K562 (cell line): ENCODE measurements at regions not wholly inside any gene's neighbourhood (a gene's known extent, or its start where the extent isn't known, plus 50 kb on each side); places are given as distances from the start of the nearest gene placed in this dataset.

Source experiments
- ATAC-seq: fragments of 200-7000 bp; cut with Tn5 transposase; 3 replicates; pipeline ENCODE4 v1.9.1; 2020; ENCODE audit warnings: moderate library complexity
- BruUV-seq: library from RNA; stranded (reverse); fragments of 400-500 nt; replicated peaks from 2 replicates; lab custom pipeline; 2021; lab: Mats Ljungman, UMichigan
- CTCF ChIA-PET: fragments of 300-600 bp; formaldehyde crosslinking; extraction: SDS; loops from one replicate; lab custom pipeline; 2021; ENCODE audit warnings: low intra/inter-chr PET ratio; lab: Yijun Ruan, JAX
- POLR2A ChIA-PET: fragments of 300-600, 350-650 bp; sonication (Branson Sonifier 250); formaldehyde crosslinking; extraction: SDS; loops from one replicate; lab custom pipeline; 2021; ENCODE audit warnings: antibody characterized with exemption, inconsistent platforms; lab: Yijun Ruan, JAX
- DNase-seq, 4 experiments: peaks; one replicate each; pipeline versions ENCODE4 v3.0.0 to v3.0.0-alpha.2; 2011 to 2018; ENCODE audit warnings: low spot score in 3 of 4, mixed read lengths in 3 of 4; ENCODE audit errors: extremely low read depth in 1 of 4
- FAIRE-seq: peaks from 2 replicates; lab custom pipeline; 2011; peaks lifted over from hg19 to GRCh38; lab: Jason Lieb, UNC
- H2AFZ ChIP-seq: 2 replicates; pipeline ENCODE4 v1.6.0; 2011; ENCODE audit warnings: low read depth, low read length, control low read depth, inconsistent platforms
- H3K27ac ChIP-seq: fragments of 200-600 bp; 3 replicates; pipeline ENCODE4 v1.8.0; 2011; ENCODE audit warnings: low read depth, mild to moderate bottlenecking, control low read depth, inconsistent platforms, low read length, moderate library complexity, mixed read lengths; ENCODE audit errors: extremely low read depth
- H3K27me3 ChIP-seq, 2 experiments: fragments of 300-600 bp in 1 of 2; 2 replicates in 1 of 2; 3 replicates in 1 of 2; pipeline versions ENCODE4 v1.6.0 to v1.8.0; 2011; ENCODE audit warnings: inconsistent platforms in 2 of 2, low read length in 2 of 2, mild to moderate bottlenecking in 1 of 2, mixed read lengths in 1 of 2, moderate library complexity in 1 of 2; ENCODE audit not compliant: control insufficient read depth in 2 of 2, insufficient read depth in 2 of 2
- H3K36me3 ChIP-seq: fragments of 300-600 bp; 3 replicates; pipeline ENCODE4 v1.8.0; 2011; ENCODE audit warnings: mild to moderate bottlenecking, low read length, inconsistent platforms; ENCODE audit not compliant: control insufficient read depth, insufficient read depth
- H3K4me1 ChIP-seq, 2 experiments: fragments of 200-600 bp in 1 of 2; replicated peaks in 1 of 2; 2 replicates in 1 of 2; 3 replicates in 1 of 2; pipeline versions ENCODE4 v1.5.1 to v1.8.0; 2011; ENCODE audit warnings: inconsistent platforms in 2 of 2, low read length in 2 of 2, mild to moderate bottlenecking in 1 of 2, mixed read lengths in 1 of 2, moderate library complexity in 1 of 2; ENCODE audit not compliant: control insufficient read depth in 2 of 2, insufficient read depth in 2 of 2
- H3K4me2 ChIP-seq: 2 replicates; pipeline ENCODE4 v1.6.1; 2011; ENCODE audit warnings: low read length, control low read depth, inconsistent platforms, mixed read lengths; ENCODE audit not compliant: insufficient read depth
- H3K4me3 ChIP-seq: fragments of 200-600 bp; sonication (generic), shearing (Covaris generic); 2 replicates; pipeline ENCODE4 v1.5.1; 2016; ENCODE audit warnings: control low read depth, inconsistent platforms
- H3K79me2 ChIP-seq: fragments of 200-600 bp; 3 replicates; pipeline ENCODE4 v1.8.0; 2011; ENCODE audit warnings: low read length, inconsistent platforms; ENCODE audit not compliant: control insufficient read depth, insufficient read depth
- H3K9ac ChIP-seq, 2 experiments: 2 replicates each; pipeline versions ENCODE4 v1.6.0 to v1.6.1; 2011; ENCODE audit warnings: low read depth in 2 of 2, low read length in 2 of 2, control low read depth in 1 of 2, inconsistent platforms in 1 of 2, mild to moderate bottlenecking in 1 of 2, mixed read lengths in 1 of 2; ENCODE audit not compliant: insufficient read depth in 1 of 2
- H3K9me1 ChIP-seq: one replicate; pipeline ENCODE4 v1.6.0; 2011; ENCODE audit warnings: inconsistent platforms, mild to moderate bottlenecking, low read length, moderate library complexity; ENCODE audit not compliant: control insufficient read depth, insufficient read depth
- H3K9me3 ChIP-seq: replicated peaks from 2 replicates; pipeline ENCODE4 v1.5.1; 2011; ENCODE audit warnings: low read depth, low read length, inconsistent platforms; ENCODE audit not compliant: control insufficient read depth, insufficient read depth
- H4K20me1 ChIP-seq: replicated peaks from 2 replicates; pipeline ENCODE4 v1.6.1; 2011; ENCODE audit warnings: low read length, inconsistent platforms, mixed read lengths; ENCODE audit not compliant: control insufficient read depth, insufficient read depth
- ARNT ChIP-seq, 2 experiments: fragments of 450-650 bp; IDR thresholded peaks; 2 replicates each; pipeline ENCODE4 v1.6.1; 2016; ENCODE audit warnings: mild to moderate bottlenecking in 1 of 2
- CBX3 ChIP-seq, 2 experiments: IDR thresholded peaks; 1 replicate in 1 of 2; 2 replicates in 1 of 2; pipeline ENCODE4 v1.6.1; 2012; ENCODE audit warnings: inconsistent platforms in 2 of 2, low read length in 2 of 2, borderline replicate concordance in 1 of 2, control low read depth in 1 of 2
- CBX5 ChIP-seq: IDR thresholded peaks from 2 replicates; pipeline ENCODE4 v1.6.1; 2014; ENCODE audit warnings: low read depth, borderline replicate concordance
- DMBX1 ChIP-seq: fragments of 250-450 bp; sonication (Bioruptor Pico); IDR thresholded peaks from 2 replicates; pipeline ENCODE4 v1.8.0; 2022; ENCODE audit warnings: inconsistent platforms, mild to moderate bottlenecking, moderate library complexity, borderline replicate concordance
- ILF3 ChIP-seq: fragments of 450-650 bp; IDR thresholded peaks from 2 replicates; pipeline ENCODE4 v1.6.1; 2018; ENCODE audit warnings: antibody characterized with exemption, mild to moderate bottlenecking, moderate library complexity, borderline replicate concordance
- NCOR1 ChIP-seq: fragments of 450-650 bp; IDR thresholded peaks from 2 replicates; pipeline ENCODE4 v1.6.1; 2016; ENCODE audit warnings: mild to moderate bottlenecking, moderate library complexity
- NONO ChIP-seq, 2 experiments: fragments of 200-400 bp in 1 of 2; fragments of 450-650 bp in 1 of 2; formaldehyde crosslinking in 1 of 2; IDR thresholded peaks; 2 replicates each; pipeline ENCODE4 v1.6.1; 2017; ENCODE audit warnings: low read depth in 2 of 2, mild to moderate bottlenecking in 2 of 2, moderate library complexity in 2 of 2, low read length in 1 of 2
- RBM34 ChIP-seq: fragments of 200-400 bp; formaldehyde crosslinking; IDR thresholded peaks from 2 replicates; pipeline ENCODE4 v1.6.1; 2018; ENCODE audit warnings: low read length, borderline replicate concordance; ENCODE audit not compliant: insufficient read depth
- TRIM28 ChIP-seq: fragments of 450-650 bp; IDR thresholded peaks from 2 replicates; pipeline ENCODE4 v1.6.1; 2017
- ZNF146 ChIP-seq: IDR thresholded peaks from one replicate; pipeline ENCODE4 v1.6.1; 2018; ENCODE audit warnings: missing compliant biosample characterization; ENCODE audit not compliant: unreplicated experiment
- ZNF280A ChIP-seq: fragments of 450-650 bp; IDR thresholded peaks from 2 replicates; pipeline ENCODE4 v1.6.1; 2018; ENCODE audit warnings: mild to moderate bottlenecking, low read depth; ENCODE audit not compliant: partially characterized antibody
- ZNF316 ChIP-seq: fragments of 450-650 bp; IDR thresholded peaks from 2 replicates; pipeline ENCODE4 v1.6.1; 2016
- WGBS: fragments of 100-300 bp; shearing (Covaris generic); methylation state at CpG from one replicate; pipeline ENCODE4 v1.1.6; 2016; ENCODE audit warnings: low coverage, mixed read lengths; ENCODE audit not compliant: insufficient coverage; ENCODE audit errors: missing lambda C conversion rate; 5-methylcytosine and 5-hydroxymethylcytosine counted together
- in situ Hi-C: fragments of 300-500 bp; cut with MboI; formaldehyde crosslinking; loops from 4 replicates; pipeline ENCODE4 v1.15.0; 2018; ENCODE audit warnings: inconsistent platforms, mixed read lengths
- intact Hi-C: fragments of 100-400 bp; cut with micrococcal nuclease; formaldehyde crosslinking; loops from 2 replicates; pipeline ENCODE4 v1.14.2; 2022

DNA sequence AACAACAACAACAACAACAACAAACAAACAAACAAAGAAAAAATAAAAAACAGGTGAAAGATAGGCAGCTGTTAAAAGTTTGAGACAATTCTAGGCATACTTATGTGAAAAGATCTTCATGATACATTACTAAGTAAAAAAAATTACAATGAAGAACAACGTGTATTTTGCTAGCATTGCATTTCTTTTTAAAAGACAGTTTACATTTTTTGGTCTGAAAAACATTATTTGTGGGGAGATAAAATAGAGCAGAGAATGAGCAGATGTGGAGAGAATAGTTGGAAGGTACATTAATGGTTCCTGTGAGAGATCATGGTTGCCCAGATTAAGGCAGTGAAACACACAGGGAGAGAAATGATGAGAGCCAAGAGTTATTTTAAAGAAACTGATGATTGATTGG lies 210.2 kb upstream of the MKLN1 start (continued):
- TF ChIP-seq ZNF146 (CRISPR knock-in tag) (no peak), ILF3 (no peak), RBM34 (no peak), ARNT (IDR thresholded peaks at IDR 0.05) (no peak), DMBX1 (CRISPR knock-in tag) (no peak), ZNF316 (peak; percentile 84), NONO (IDR thresholded peaks at IDR 0.05; ENCODE audit: low read depth in 2 of 2, low read length in 1 of 2) (no peak)

DNA sequence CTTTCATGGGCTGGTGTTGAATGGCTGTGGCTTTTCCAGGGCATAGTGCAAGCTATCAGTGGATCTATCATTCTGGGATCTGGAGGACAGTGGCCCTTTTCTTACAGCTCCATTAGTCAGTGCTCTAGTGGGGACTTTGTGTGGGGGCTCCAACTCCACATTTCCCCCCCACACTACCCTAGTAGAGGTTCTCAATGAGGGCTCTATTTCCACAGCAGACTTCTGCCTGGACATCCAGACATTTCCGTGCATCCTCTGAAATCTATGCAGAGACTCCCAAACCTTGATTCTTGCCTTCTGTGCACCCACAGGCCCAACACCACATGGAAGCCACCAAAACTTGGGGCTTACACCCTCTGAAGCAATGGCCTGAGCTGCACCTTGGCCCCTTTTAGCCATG lies 208.3 kb upstream of the MKLN1 start:
- no peaks in the 10 kb centered on the region for H3K9me1 ChIP-seq
- TF ChIP-seq CBX3 (IDR thresholded peaks at IDR 0.05; ENCODE audit: borderline replicate concordance in 1 of 2, low read length in 2 of 2) (peak in 1 of 2 experiments; percentile 76; a peak in 1 of 3 replicates), NCOR1 (no peak), CBX5 (peak; percentile 72; the same call in 1 of the 2 replicates), TRIM28 (peak; percentile 87), ZNF280A (peak; percentile 61)
- TF ChIP-seq, all 486 proteins: peak for 4
- intact Hi-C loops (no loop called here), in situ Hi-C loops (no loop called here)
- CTCF ChIA-PET = no interaction called here
- Histone ChIP-seq H3K4me1 (peaks cover 0 to 3% of the 10 kb centered on the region in 2 experiments; a peak in 3 of 5 replicates), H3K27ac (no peak overlapping the region), H3K36me3 (no peaks in the 10 kb centered on the region), H3K9ac (no peak overlapping the region), H3K27me3 (peaks cover 5 to 6% of the 10 kb centered on the region in 2 experiments; a peak in 2 of 5 replicates), H3K9me3 (peaks cover 3% of the 10 kb centered on the region; the same call in 1 of the 2 replicates), H3K4me2 (no peak overlapping the region), H2AFZ (no peak overlapping the region), H3K79me2 (no peaks in the 10 kb centered on the region), H4K20me1 (no peaks in the 10 kb centered on the region), H3K4me3 (no peak overlapping the region)
- ATAC-seq (no peak), FAIRE-seq (no peak), DNase-seq (no peak)
- BruUV-seq = no TSS peak
- WGBS = 11% methylated on average over 1 of the region's 1 CpG
- POLR2A ChIA-PET = no interaction called here
